ENCODE measurements at regions not wholly inside any gene's neighbourhood (a gene's known extent, or its start where the extent isn't known, plus 50 kb on each side); places are given as distances from the start of the nearest gene placed in this dataset.

- DNase-seq (ENCODE audit: low read depth, low spot score) (no peak), ATAC-seq (no peak)
- Histone ChIP-seq H3K27ac (ENCODE audit: low read depth, low read length) (no peak overlapping the region), H3K4me1 (ENCODE audit: control insufficient read depth in 1 of 2, insufficient read depth in 2 of 2, low read length in 2 of 2) (peaks cover 0 to 4% of the 10 kb centered on the region in 2 experiments; a peak in 1 of 4 replicates), H2AFZ (ENCODE audit: low read depth, low read length, poor library complexity, severe bottlenecking) (no peak overlapping the region), H3K9me3 (ENCODE audit: control insufficient read depth in 1 of 2, insufficient read depth in 1 of 2, low read depth in 1 of 2, low read length in 2 of 2) (no peaks in the 10 kb centered on the region), H3K9ac (ENCODE audit: low read length) (no peak overlapping the region), H4K20me1 (ENCODE audit: insufficient read depth) (no peaks in the 10 kb centered on the region), H3K36me3 (ENCODE audit: control insufficient read depth in 1 of 2, insufficient read depth in 2 of 2, low read length in 2 of 2) (no peaks in the 10 kb centered on the region), H3K4me2 (ENCODE audit: low read length) (no peak overlapping the region), H3K27me3 (ENCODE audit: insufficient read depth, low read length) (no peaks in the 10 kb centered on the region), H3K9me2 (ENCODE audit: insufficient read depth) (no peaks in the 10 kb centered on the region), H3K4me3 (replicated peaks in 1 of 2; ENCODE audit: low read depth in 1 of 2, low read length in 2 of 2) (no peak overlapping the region), H3K79me2 (ENCODE audit: insufficient read depth, low read length) (no peaks in the 10 kb centered on the region)
- intact Hi-C loops (cut with micrococcal nuclease): no loop called here
- no TSS peak for BruUV-seq (replicated peaks)
- ChIA-PET RAD21 (ENCODE audit: low non-redundant PET in 1 of 2, low total read pairs in 2 of 2, uncharacterized antibody in 2 of 2, unreplicated experiment in 2 of 2) (no interaction called here), POLR2A (no interaction called here), CTCF (no interaction called here)
- TF ChIP-seq POLR2AphosphoS5 (IDR thresholded peaks at IDR 0.05; ENCODE audit: low read depth, low read length): no peak
- TF ChIP-seq EGR1 (IDR thresholded peaks at IDR 0.05; ENCODE audit: low read depth): no peak
- TF ChIP-seq CEBPB (IDR thresholded peaks at IDR 0.05; ENCODE audit: low read depth): no peak
- TF ChIP-seq FOSL1 (IDR thresholded peaks at IDR 0.05; ENCODE audit: low read depth): no peak
- TF ChIP-seq SIN3A (IDR thresholded peaks at IDR 0.05; ENCODE audit: low read depth): no peak
- no peak for TF ChIP-seq ELF1 (IDR thresholded peaks at IDR 0.05; ENCODE audit: borderline replicate concordance, low read depth)
- TF ChIP-seq EZH2phosphoT487 (IDR thresholded peaks at IDR 0.05; ENCODE audit: borderline replicate concordance): no peak
- no peak for TF ChIP-seq EZH2 (IDR thresholded peaks at IDR 0.05)
- no peak for TF ChIP-seq POLR2A (IDR thresholded peaks at IDR 0.05; ENCODE audit: borderline replicate concordance, extremely low read depth, insufficient read depth, insufficient read length)
- TF ChIP-seq REST (IDR thresholded peaks at IDR 0.05; ENCODE audit: low read depth): no peak
- no peak for TF ChIP-seq TCF7L2 (IDR thresholded peaks at IDR 0.05; ENCODE audit: borderline replicate concordance, extremely low read depth, insufficient read depth, insufficient read length)
- TF ChIP-seq MAX (IDR thresholded peaks at IDR 0.05): no peak
- no peak for TF ChIP-seq RAD21 (IDR thresholded peaks at IDR 0.05; ENCODE audit: low read depth)
- TF ChIP-seq, protein P1, sequence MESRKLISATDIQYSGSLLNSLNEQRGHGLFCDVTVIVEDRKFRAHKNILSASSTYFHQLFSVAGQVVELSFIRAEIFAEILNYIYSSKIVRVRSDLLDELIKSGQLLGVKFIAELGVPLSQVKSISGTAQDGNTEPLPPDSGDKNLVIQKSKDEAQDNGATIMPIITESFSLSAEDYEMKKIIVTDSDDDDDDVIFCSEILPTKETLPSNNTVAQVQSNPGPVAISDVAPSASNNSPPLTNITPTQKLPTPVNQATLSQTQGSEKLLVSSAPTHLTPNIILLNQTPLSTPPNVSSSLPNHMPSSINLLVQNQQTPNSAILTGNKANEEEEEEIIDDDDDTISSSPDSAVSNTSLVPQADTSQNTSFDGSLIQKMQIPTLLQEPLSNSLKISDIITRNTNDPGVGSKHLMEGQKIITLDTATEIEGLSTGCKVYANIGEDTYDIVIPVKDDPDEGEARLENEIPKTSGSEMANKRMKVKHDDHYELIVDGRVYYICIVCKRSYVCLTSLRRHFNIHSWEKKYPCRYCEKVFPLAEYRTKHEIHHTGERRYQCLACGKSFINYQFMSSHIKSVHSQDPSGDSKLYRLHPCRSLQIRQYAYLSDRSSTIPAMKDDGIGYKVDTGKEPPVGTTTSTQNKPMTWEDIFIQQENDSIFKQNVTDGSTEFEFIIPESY (IDR thresholded peaks at IDR 0.05; ENCODE audit: extremely low read depth, insufficient replicate concordance, low read length): no peak
- TF ChIP-seq, protein P2, sequence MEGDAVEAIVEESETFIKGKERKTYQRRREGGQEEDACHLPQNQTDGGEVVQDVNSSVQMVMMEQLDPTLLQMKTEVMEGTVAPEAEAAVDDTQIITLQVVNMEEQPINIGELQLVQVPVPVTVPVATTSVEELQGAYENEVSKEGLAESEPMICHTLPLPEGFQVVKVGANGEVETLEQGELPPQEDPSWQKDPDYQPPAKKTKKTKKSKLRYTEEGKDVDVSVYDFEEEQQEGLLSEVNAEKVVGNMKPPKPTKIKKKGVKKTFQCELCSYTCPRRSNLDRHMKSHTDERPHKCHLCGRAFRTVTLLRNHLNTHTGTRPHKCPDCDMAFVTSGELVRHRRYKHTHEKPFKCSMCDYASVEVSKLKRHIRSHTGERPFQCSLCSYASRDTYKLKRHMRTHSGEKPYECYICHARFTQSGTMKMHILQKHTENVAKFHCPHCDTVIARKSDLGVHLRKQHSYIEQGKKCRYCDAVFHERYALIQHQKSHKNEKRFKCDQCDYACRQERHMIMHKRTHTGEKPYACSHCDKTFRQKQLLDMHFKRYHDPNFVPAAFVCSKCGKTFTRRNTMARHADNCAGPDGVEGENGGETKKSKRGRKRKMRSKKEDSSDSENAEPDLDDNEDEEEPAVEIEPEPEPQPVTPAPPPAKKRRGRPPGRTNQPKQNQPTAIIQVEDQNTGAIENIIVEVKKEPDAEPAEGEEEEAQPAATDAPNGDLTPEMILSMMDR (IDR thresholded peaks at IDR 0.05 in 2 of 3, conservative IDR thresholded peaks at IDR 0.05 in 1 of 3; ENCODE audit: borderline replicate concordance in 1 of 3, insufficient read depth in 1 of 3, low read depth in 2 of 3, low read length in 2 of 3): no peak
- TF ChIP-seq ZNF274 (IDR thresholded peaks at IDR 0.05; ENCODE audit: low read depth, low read length): no peak
- no peak for TF ChIP-seq ZFX (IDR thresholded peaks at IDR 0.05)
- no peak for TF ChIP-seq YY1 (IDR thresholded peaks at IDR 0.05; ENCODE audit: extremely low read depth, insufficient replicate concordance, low read depth, low read length)
- TF ChIP-seq SP1 (IDR thresholded peaks at IDR 0.05; ENCODE audit: low read depth): no peak
- TF ChIP-seq CBX3 (IDR thresholded peaks at IDR 0.05; ENCODE audit: low read depth): no peak
Measured at GRCh38 chr4:25535701-25536473, 119.8 kb upstream of the SLC34A2 start.
